ENCODE measurements at regions not wholly inside any gene's neighbourhood (a gene's known extent, or its start where the extent isn't known, plus 50 kb on each side); places are given as distances from the start of the nearest gene placed in this dataset.

GRCh38 chr5:27722337-27722736, 684.0 kb upstream of the CDH9 start:
- Histone ChIP-seq H3K4me2 (no peak overlapping the region), H3K4me1 (ENCODE audit: control insufficient read depth in 1 of 2, insufficient read depth in 2 of 2, low read depth in 1 of 2, low read length in 1 of 2) (no peaks in the 10 kb centered on the region), H3K79me2 (ENCODE audit: insufficient read depth) (no peaks in the 10 kb centered on the region), H3K4me3 (ENCODE audit: low read depth in 2 of 2, low read length in 1 of 2) (no peak overlapping the region), H3K9ac (no peak overlapping the region), H4K20me1 (ENCODE audit: insufficient read depth) (no peaks in the 10 kb centered on the region), H2AFZ (ENCODE audit: low read depth) (no peak overlapping the region), H3K27ac (ENCODE audit: low read depth in 2 of 2, low read length in 1 of 2) (no peak overlapping the region), H3K9me3 (no peaks in the 10 kb centered on the region), H3F3A (replicated peaks; ENCODE audit: insufficient read depth) (no peaks in the 10 kb centered on the region), H3K36me3 (replicated peaks in 1 of 2; ENCODE audit: control insufficient read depth in 1 of 2, insufficient read depth in 2 of 2, low read length in 1 of 2) (no peaks in the 10 kb centered on the region), H3K9me2 (0 out of 2 replicates have a peak, but pooled peaks cover 4% of the 10 kb centered on the region), H3K27me3 (ENCODE audit: insufficient read depth) (no peaks in the 10 kb centered on the region)
- DNase-seq: no peak
- POLR2A ChIA-PET: no interaction called here
- no peak for TF ChIP-seq ZBTB33 (IDR thresholded peaks at IDR 0.05; ENCODE audit: borderline replicate concordance, low read depth)
- TF ChIP-seq YY1 (IDR thresholded peaks at IDR 0.05; ENCODE audit: low read depth): no peak
- TF ChIP-seq, protein P1, sequence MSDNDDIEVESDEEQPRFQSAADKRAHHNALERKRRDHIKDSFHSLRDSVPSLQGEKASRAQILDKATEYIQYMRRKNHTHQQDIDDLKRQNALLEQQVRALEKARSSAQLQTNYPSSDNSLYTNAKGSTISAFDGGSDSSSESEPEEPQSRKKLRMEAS (IDR thresholded peaks at IDR 0.05; ENCODE audit: low read depth): no peak
- no peak for TF ChIP-seq SIN3A (IDR thresholded peaks at IDR 0.05; ENCODE audit: borderline replicate concordance, low read depth, low read length)
- TF ChIP-seq SMC3 (IDR thresholded peaks at IDR 0.05; ENCODE audit: low read depth, low read length): no peak
- no peak for TF ChIP-seq FOXM1 (IDR thresholded peaks at IDR 0.05; ENCODE audit: low read depth)
- TF ChIP-seq GABPA (IDR thresholded peaks at IDR 0.05; ENCODE audit: low read depth): no peak
- no peak for TF ChIP-seq RAD21 (IDR thresholded peaks at IDR 0.05; ENCODE audit: low read length)
- TF ChIP-seq GATA2 (CRISPR knock-in tag; IDR thresholded peaks at IDR 0.05): no peak
- TF ChIP-seq TAF1 (IDR thresholded peaks at IDR 0.05; ENCODE audit: borderline replicate concordance, low read depth, low read length): no peak
- no peak for TF ChIP-seq ELF1 (IDR thresholded peaks at IDR 0.05)
- no peak for TF ChIP-seq CHD2 (IDR thresholded peaks at IDR 0.05; ENCODE audit: low read length, partially characterized antibody)
- TF ChIP-seq, protein P2, sequence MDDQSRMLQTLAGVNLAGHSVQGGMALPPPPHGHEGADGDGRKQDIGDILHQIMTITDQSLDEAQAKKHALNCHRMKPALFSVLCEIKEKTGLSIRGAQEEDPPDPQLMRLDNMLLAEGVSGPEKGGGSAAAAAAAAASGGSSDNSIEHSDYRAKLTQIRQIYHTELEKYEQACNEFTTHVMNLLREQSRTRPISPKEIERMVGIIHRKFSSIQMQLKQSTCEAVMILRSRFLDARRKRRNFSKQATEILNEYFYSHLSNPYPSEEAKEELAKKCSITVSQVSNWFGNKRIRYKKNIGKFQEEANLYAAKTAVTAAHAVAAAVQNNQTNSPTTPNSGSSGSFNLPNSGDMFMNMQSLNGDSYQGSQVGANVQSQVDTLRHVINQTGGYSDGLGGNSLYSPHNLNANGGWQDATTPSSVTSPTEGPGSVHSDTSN (IDR thresholded peaks at IDR 0.05): no peak
- no peak for TF ChIP-seq JUND (IDR thresholded peaks at IDR 0.05)
- TF ChIP-seq TCF12 (IDR thresholded peaks at IDR 0.05): no peak
- TF ChIP-seq USF2 (IDR thresholded peaks at IDR 0.05; ENCODE audit: borderline replicate concordance, low read depth, low read length): no peak
- TF ChIP-seq EP300 (IDR thresholded peaks at IDR 0.05; ENCODE audit: borderline replicate concordance in 1 of 2, low read depth in 1 of 2, low read length in 1 of 2): no peak
- CTCF ChIA-PET: interaction anchor here (1.3 kb wide), 1 partner anchor 74 kb away, joined by 3 read pairs; no protein-coding TSS in a partner anchor

Measured in SK-N-SH (cell line).